Parathyroid adenoma (tissue), 2 donors: ENCODE measurements at regions not wholly inside any gene's neighbourhood (a gene's known extent, or its start where the extent isn't known, plus 50 kb on each side); places are given as distances from the start of the nearest gene placed in this dataset.

Source experiments
- H2AFZ ChIP-seq: fragments of 300-600 bp; sonication (generic); one replicate; pipeline ENCODE4 v1.7.0; 2017; ENCODE audit warnings: antibody characterized with exemption, mild to moderate bottlenecking
- H3K27ac ChIP-seq: fragments of 300-600 bp; sonication (generic); one replicate; pipeline ENCODE4 v1.7.0; 2017
- H3K27me3 ChIP-seq: fragments of 300-600 bp; sonication (generic); one replicate; pipeline ENCODE4 v1.7.0; 2017; ENCODE audit warnings: low read length; ENCODE audit not compliant: control insufficient read depth, insufficient read depth
- H3K36me3 ChIP-seq: fragments of 300-600 bp; sonication (generic); one replicate; pipeline ENCODE4 v1.7.0; 2017; ENCODE audit warnings: low read length; ENCODE audit not compliant: control insufficient read depth, insufficient read depth
- H3K4me1 ChIP-seq: fragments of 300-600 bp; sonication (generic); one replicate; pipeline ENCODE4 v1.7.0; 2017; ENCODE audit warnings: control low read depth
- H3K4me2 ChIP-seq: fragments of 300-600 bp; sonication (generic); one replicate; pipeline ENCODE4 v1.7.0; 2017; ENCODE audit warnings: low read length
- H3K4me3 ChIP-seq: fragments of 300-600 bp; sonication (generic); one replicate; pipeline ENCODE4 v1.7.0; 2017; ENCODE audit warnings: low read depth, low read length
- H3K79me2 ChIP-seq: fragments of 300-600 bp; sonication (generic); one replicate; pipeline ENCODE4 v1.7.0; 2017; ENCODE audit warnings: control low read depth
- H3K9ac ChIP-seq: fragments of 300-600 bp; sonication (generic); one replicate; pipeline ENCODE4 v1.7.0; 2017; ENCODE audit warnings: mild to moderate bottlenecking
- H3K9me3 ChIP-seq: fragments of 300-600 bp; sonication (generic); one replicate; pipeline ENCODE4 v1.7.0; 2017; ENCODE audit warnings: low read length; ENCODE audit not compliant: control insufficient read depth
- CTCF ChIP-seq: fragments of 300-600 bp; sonication (generic); IDR thresholded peaks from one replicate; pipeline ENCODE4 v1.7.0; 2017; ENCODE audit warnings: antibody characterized with exemption, mild to moderate bottlenecking
- donor health status: primary hyperparathyroidism.

GRCh38 chr16:76768948-76769347 is 422.0 kb upstream of the MON1B start:
- H3K27me3 ChIP-seq, result no peaks in the 10 kb centered on the region
- TF ChIP-seq CTCF, result no peak
- no peak overlapping the region for H3K27ac ChIP-seq
- H3K4me1 ChIP-seq, result no peaks in the 10 kb centered on the region
- no peak overlapping the region for H2AFZ ChIP-seq
- no peak overlapping the region for H3K4me2 ChIP-seq
- no peak overlapping the region for H3K9ac ChIP-seq
- H3K79me2 ChIP-seq, result no peaks in the 10 kb centered on the region
- H3K9me3 ChIP-seq, result no peaks in the 10 kb centered on the region
- H3K4me3 ChIP-seq, result no peak overlapping the region
- no peaks in the 10 kb centered on the region for H3K36me3 ChIP-seq

GRCh38 chr16:76771216-76771615 is 419.8 kb upstream of the MON1B start:
- no peak overlapping the region for H3K4me3 ChIP-seq
- no peak overlapping the region for H3K4me2 ChIP-seq
- TF ChIP-seq CTCF, result no peak
- no peaks in the 10 kb centered on the region for H3K9me3 ChIP-seq
- no peaks in the 10 kb centered on the region for H3K79me2 ChIP-seq
- no peak overlapping the region for H3K9ac ChIP-seq
- no peak overlapping the region for H2AFZ ChIP-seq
- no peak overlapping the region for H3K27ac ChIP-seq
- no peaks in the 10 kb centered on the region for H3K36me3 ChIP-seq
- no peaks in the 10 kb centered on the region for H3K4me1 ChIP-seq
- no peaks in the 10 kb centered on the region for H3K27me3 ChIP-seq

GRCh38 chr16:76777721-76778465 is 413.1 kb upstream of the MON1B start:
- no peaks in the 10 kb centered on the region for H3K4me1 ChIP-seq
- H3K9ac ChIP-seq, result no peak overlapping the region
- no peak for TF ChIP-seq CTCF
- no peak overlapping the region for H3K27ac ChIP-seq
- no peaks in the 10 kb centered on the region for H3K9me3 ChIP-seq
- H3K27me3 ChIP-seq, result no peaks in the 10 kb centered on the region
- H3K4me2 ChIP-seq, result no peak overlapping the region
- no peak overlapping the region for H3K4me3 ChIP-seq
- H3K36me3 ChIP-seq, result no peaks in the 10 kb centered on the region
- H2AFZ ChIP-seq, result no peak overlapping the region
- H3K79me2 ChIP-seq, result no peaks in the 10 kb centered on the region

GRCh38 chr16:76780556-76780955 is 410.4 kb upstream of the MON1B start:
- H3K36me3 ChIP-seq, result no peaks in the 10 kb centered on the region
- H2AFZ ChIP-seq, result no peak overlapping the region
- H3K4me1 ChIP-seq, result no peaks in the 10 kb centered on the region
- H3K9me3 ChIP-seq, result no peaks in the 10 kb centered on the region
- H3K79me2 ChIP-seq, result no peaks in the 10 kb centered on the region
- H3K4me2 ChIP-seq, result no peak overlapping the region
- no peak overlapping the region for H3K27ac ChIP-seq
- H3K4me3 ChIP-seq, result no peak overlapping the region
- H3K9ac ChIP-seq, result no peak overlapping the region
- TF ChIP-seq CTCF, result no peak
- no peaks in the 10 kb centered on the region for H3K27me3 ChIP-seq

- no peaks in the 10 kb centered on the region for H3K4me1 ChIP-seq
- H3K36me3 ChIP-seq, result no peaks in the 10 kb centered on the region
- H3K4me3 ChIP-seq, result no peak overlapping the region
- no peaks in the 10 kb centered on the region for H3K27me3 ChIP-seq
- H3K9ac ChIP-seq, result no peak overlapping the region
- no peak overlapping the region for H3K27ac ChIP-seq
- no peak overlapping the region for H2AFZ ChIP-seq
- TF ChIP-seq CTCF, result no peak
- H3K79me2 ChIP-seq, result no peaks in the 10 kb centered on the region
- no peaks in the 10 kb centered on the region for H3K9me3 ChIP-seq
- no peak overlapping the region for H3K4me2 ChIP-seq
Observed at GRCh38 chr16:76784530-76784929, 406.5 kb upstream of the MON1B start.
